ENCODE measurements at regions not wholly inside any gene's neighbourhood (a gene's known extent, or its start where the extent isn't known, plus 50 kb on each side); places are given as distances from the start of the nearest gene placed in this dataset.

GRCh38 chr1:242764161-242764560 is 239.7 kb upstream of the PLD5 start:
- H3K27ac ChIP-seq (ENCODE audit: extremely low read depth, low read depth, low read length) = no peak overlapping the region
- TF ChIP-seq CSDE1 (IDR thresholded peaks at IDR 0.05) = no peak
- TF ChIP-seq KLF16 (IDR thresholded peaks at IDR 0.05) = no peak
- TF ChIP-seq PRPF4 (IDR thresholded peaks at IDR 0.05; ENCODE audit: insufficient read depth, low read depth, low read length, poor library complexity, severe bottlenecking) = no peak
- TF ChIP-seq CCAR2 (IDR thresholded peaks at IDR 0.05; ENCODE audit: low read depth, low read length) = no peak
- TF ChIP-seq, protein P1, sequence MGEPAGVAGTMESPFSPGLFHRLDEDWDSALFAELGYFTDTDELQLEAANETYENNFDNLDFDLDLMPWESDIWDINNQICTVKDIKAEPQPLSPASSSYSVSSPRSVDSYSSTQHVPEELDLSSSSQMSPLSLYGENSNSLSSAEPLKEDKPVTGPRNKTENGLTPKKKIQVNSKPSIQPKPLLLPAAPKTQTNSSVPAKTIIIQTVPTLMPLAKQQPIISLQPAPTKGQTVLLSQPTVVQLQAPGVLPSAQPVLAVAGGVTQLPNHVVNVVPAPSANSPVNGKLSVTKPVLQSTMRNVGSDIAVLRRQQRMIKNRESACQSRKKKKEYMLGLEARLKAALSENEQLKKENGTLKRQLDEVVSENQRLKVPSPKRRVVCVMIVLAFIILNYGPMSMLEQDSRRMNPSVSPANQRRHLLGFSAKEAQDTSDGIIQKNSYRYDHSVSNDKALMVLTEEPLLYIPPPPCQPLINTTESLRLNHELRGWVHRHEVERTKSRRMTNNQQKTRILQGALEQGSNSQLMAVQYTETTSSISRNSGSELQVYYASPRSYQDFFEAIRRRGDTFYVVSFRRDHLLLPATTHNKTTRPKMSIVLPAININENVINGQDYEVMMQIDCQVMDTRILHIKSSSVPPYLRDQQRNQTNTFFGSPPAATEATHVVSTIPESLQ (CRISPR knock-in tag; IDR thresholded peaks at IDR 0.05) = no peak
- DNase-seq (ENCODE audit: extremely low read depth in 1 of 4, low spot score in 3 of 4) = no peak
- FAIRE-seq = no peak
- ChIA-PET POLR2A (interaction anchor here (0.6 kb wide), 1 partner anchor 849 kb away, joined by 3 read pairs; no protein-coding TSS in a partner anchor), CTCF (ENCODE audit: low intra/inter-chr PET ratio) (no interaction called here)
- no peak overlapping the region for H3K4me3 ChIP-seq
- no TSS peak for BruUV-seq (replicated peaks)
- in situ Hi-C loops (cut with MboI) = no loop called here
- no peaks in the 10 kb centered on the region for H3K4me1 ChIP-seq (replicated peaks in 1 of 2; ENCODE audit: control insufficient read depth in 2 of 2, insufficient read depth in 2 of 2, low read length in 2 of 2)
- H3K4me2 ChIP-seq (ENCODE audit: insufficient read depth, low read length) = no peak overlapping the region
- H4K20me1 ChIP-seq (replicated peaks; ENCODE audit: control insufficient read depth, insufficient read depth, low read length) = no peaks in the 10 kb centered on the region
- no peaks in the 10 kb centered on the region for H3K27me3 ChIP-seq (ENCODE audit: control insufficient read depth in 2 of 2, insufficient read depth in 2 of 2, low read length in 2 of 2)
- no peak for ATAC-seq
- no peaks in the 10 kb centered on the region for H3K9me1 ChIP-seq (ENCODE audit: control insufficient read depth, insufficient read depth, low read length)
- no peak overlapping the region for H2AFZ ChIP-seq (ENCODE audit: low read depth, low read length)
- no peaks in the 10 kb centered on the region for H3K9me3 ChIP-seq (replicated peaks; ENCODE audit: control insufficient read depth, insufficient read depth, low read depth, low read length)
- no peaks in the 10 kb centered on the region for H3K79me2 ChIP-seq (ENCODE audit: control insufficient read depth, insufficient read depth, low read length)
- H3K9ac ChIP-seq (ENCODE audit: insufficient read depth in 1 of 2, low read depth in 2 of 2, low read length in 2 of 2) = no peak overlapping the region
- WGBS (ENCODE audit: insufficient coverage, low coverage, missing lambda C conversion rate) = 0% methylated on average over 1 of the region's 1 CpG
- no peaks in the 10 kb centered on the region for H3K36me3 ChIP-seq (ENCODE audit: control insufficient read depth, insufficient read depth, low read length)
- intact Hi-C loops (cut with micrococcal nuclease) = no loop called here

DNA sequence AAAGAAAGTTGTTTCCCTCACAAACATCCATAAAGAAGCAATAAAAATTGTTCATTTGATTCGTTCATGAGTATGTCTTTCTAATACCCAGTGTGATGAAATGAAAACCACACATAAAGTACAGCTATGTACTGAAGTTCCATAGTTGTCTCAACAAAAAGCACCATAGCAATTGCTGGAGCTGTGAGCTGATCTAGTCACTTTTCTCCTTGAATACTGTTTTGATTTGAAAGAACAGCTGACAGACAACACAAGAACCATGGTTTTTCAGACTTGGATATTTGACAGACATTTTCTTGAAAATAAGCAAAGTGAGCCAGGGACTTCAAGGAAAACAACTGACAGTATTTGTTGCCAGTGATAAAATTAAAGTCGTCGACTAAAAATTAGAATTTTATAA is 237.1 kb upstream of the PLD5 start:
- H4K20me1 ChIP-seq (replicated peaks; ENCODE audit: control insufficient read depth, insufficient read depth, low read length) = no peaks in the 10 kb centered on the region
- intact Hi-C loops (cut with micrococcal nuclease) (no loop called here), in situ Hi-C loops (cut with MboI) (no loop called here)
- no peak overlapping the region for H2AFZ ChIP-seq (ENCODE audit: low read depth, low read length)
- H3K9me3 ChIP-seq (replicated peaks; ENCODE audit: control insufficient read depth, insufficient read depth, low read depth, low read length) = no peaks in the 10 kb centered on the region
- H3K27me3 ChIP-seq (ENCODE audit: control insufficient read depth in 2 of 2, insufficient read depth in 2 of 2, low read length in 2 of 2) = no peaks in the 10 kb centered on the region
- H3K79me2 ChIP-seq (ENCODE audit: control insufficient read depth, insufficient read depth, low read length) = no peaks in the 10 kb centered on the region
- H3K36me3 ChIP-seq (ENCODE audit: control insufficient read depth, insufficient read depth, low read length) = no peaks in the 10 kb centered on the region
- POLR2A ChIA-PET = no interaction called here
- no TSS peak for BruUV-seq (replicated peaks)
- DNase-seq (ENCODE audit: extremely low read depth in 1 of 4, low spot score in 3 of 4) = no peak
- no peaks in the 10 kb centered on the region for H3K9me1 ChIP-seq (ENCODE audit: control insufficient read depth, insufficient read depth, low read length)
- H3K4me1 ChIP-seq (replicated peaks in 1 of 2; ENCODE audit: control insufficient read depth in 2 of 2, insufficient read depth in 2 of 2, low read length in 2 of 2) = no peaks in the 10 kb centered on the region
- 1% methylated on average over 3 of the region's 3 CpGs for WGBS (ENCODE audit: insufficient coverage, low coverage, missing lambda C conversion rate)
- TF ChIP-seq CBX3 (IDR thresholded peaks at IDR 0.05; ENCODE audit: borderline replicate concordance in 1 of 2, low read length in 2 of 2) = no peak
- TF ChIP-seq DMBX1 (CRISPR knock-in tag; IDR thresholded peaks at IDR 0.05; ENCODE audit: borderline replicate concordance) = no peak
- no peak for TF ChIP-seq SREBF2 (CRISPR knock-in tag; IDR thresholded peaks at IDR 0.05)
- no peak for TF ChIP-seq CREM (IDR thresholded peaks at IDR 0.05; ENCODE audit: low read depth)
- no peak overlapping the region for H3K4me2 ChIP-seq (ENCODE audit: insufficient read depth, low read length)
- no peak for ATAC-seq
- H3K4me3 ChIP-seq = no peak overlapping the region
- H3K27ac ChIP-seq (ENCODE audit: extremely low read depth, low read depth, low read length) = no peak overlapping the region
- no peak overlapping the region for H3K9ac ChIP-seq (ENCODE audit: insufficient read depth in 1 of 2, low read depth in 2 of 2, low read length in 2 of 2)
- CTCF ChIA-PET (ENCODE audit: low intra/inter-chr PET ratio) = no interaction called here
- FAIRE-seq = no peak

Data from K562 (cell line).